Suppressor macrophage treated with lipopolysaccharide for 1 hour (primary cell): ENCODE measurements at regions not wholly inside any gene's neighbourhood (a gene's known extent, or its start where the extent isn't known, plus 50 kb on each side); places are given as distances from the start of the nearest gene placed in this dataset.
A peak's percentile ranks its signal among the peaks of the same experiment; 100 is the strongest.
"Not testable (repeated sequence)": the region's sequence is repeated elsewhere in the genome, so short reads cannot be mapped to it uniquely, and the experiment has no call there.

Source experiments
- DNase-seq, 3 donors: peaks; one replicate each; pipeline ENCODE4 v3.0.0-alpha.2; 2020 to 2022

DNA sequence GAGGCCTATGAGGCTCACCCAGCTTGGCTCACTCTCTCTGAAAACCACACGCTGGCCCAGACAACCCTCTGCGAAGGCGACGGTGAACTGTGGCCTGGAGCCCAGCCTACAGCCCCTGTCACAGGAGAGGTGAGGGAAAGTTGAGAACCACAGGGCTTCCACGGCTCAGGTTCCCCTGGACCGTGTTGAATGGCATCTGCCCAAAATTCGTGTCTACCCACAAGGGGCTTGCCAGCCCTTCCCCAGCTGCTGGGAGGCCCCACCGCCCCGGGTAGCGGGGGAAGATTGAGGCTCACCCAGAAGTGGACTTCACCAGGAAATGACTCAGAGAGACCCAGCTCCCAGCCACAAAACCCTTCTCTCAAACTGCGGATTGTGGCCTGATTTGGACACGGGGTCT lies 197.1 kb downstream of the CTTN start:
- DNase-seq, result peak in 2 of 3 donors; percentile 7 to 17

- DNase-seq, result no peak
Observed at GRCh38 chr11:70596091-70596490, 197.8 kb downstream of the CTTN start.

DNA sequence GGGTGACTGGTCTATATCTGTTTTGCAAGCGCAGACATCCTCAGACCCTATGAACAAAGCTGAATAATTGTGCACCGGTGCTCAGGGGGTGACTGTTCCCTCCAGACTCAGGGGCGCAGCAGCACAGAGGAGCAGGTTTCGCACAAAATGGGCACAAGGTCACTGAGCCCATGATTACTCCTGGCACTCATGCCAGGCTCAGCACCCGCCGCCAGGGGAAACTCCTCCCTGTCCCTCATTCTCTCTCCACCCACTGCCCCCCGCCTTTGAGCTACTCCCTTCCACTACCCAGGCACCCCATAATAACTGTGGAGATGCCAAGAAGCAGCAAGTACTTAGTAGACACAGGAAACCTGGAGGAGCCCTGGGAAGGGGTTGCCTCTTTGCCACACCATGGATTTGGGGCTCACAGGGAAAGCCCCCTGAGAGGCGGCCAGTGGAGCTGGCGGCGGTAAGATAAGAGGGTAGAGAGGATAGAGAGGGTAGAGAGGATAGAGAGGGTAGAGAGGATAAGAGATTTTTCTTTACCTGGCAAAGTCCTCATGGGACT lies 198.8 kb downstream of the CTTN start:
- no peak for DNase-seq

GRCh38 chr11:70597751-70598625 lies 199.7 kb downstream of the CTTN start:
- no peak for DNase-seq

DNA sequence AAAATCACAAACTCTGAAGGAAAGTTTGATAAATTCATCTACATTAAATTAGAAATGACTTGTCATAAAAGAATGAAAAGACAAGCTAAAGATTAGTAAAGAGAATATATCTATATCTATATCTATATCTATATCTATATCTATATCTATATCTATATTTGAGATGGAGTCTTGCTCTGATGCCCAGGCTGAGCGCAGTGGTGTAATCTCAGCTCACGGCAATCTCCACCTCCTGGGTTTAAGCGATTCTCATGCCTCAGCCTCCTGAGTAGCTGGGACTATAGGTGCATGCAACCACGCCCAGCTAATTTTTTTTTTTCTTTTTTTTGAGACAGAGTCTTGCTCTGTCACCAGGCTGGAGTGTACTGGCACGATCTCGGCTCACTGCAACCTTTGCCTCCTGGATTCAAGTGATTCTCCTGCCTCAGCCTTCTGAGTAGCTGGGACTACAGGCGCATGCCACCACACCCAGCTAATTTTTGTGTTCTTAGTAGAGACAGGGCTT lies 202.6 kb downstream of the CTTN start:
- not testable (repeated sequence) for DNase-seq

DNA sequence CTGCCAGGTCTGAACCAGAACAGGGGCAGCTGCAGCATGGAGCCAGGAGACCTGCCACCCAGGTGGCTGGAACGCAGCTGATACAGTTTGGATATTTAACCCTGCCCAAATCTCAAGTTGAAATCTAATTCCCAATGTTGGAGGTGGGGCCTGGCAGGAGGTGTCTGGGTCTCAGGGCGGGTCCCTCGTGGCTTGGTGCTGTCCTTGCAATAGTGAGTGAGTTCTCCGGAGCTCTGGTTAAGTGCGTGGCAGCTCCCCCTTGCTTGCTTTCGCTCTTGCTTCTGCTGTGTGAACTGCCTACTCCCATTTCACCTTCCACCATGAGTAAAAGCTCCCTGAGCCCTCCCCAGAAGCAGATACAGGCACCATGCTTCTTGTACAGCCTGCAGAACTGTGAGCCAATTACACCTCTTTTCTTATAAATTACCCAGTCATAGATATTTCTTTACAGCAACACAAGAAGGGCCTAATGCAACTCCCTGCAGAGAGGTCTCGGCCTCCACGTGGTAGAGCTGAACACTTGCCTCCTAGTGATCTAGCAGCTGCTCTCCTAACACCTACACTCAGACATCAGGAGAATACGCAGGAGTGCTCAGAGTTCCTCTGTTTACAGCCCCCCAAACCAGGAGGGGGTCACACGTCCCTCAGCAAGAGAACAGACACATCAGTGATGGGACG lies 203.7 kb downstream of the CTTN start:
- DNase-seq, result no peak

DNA sequence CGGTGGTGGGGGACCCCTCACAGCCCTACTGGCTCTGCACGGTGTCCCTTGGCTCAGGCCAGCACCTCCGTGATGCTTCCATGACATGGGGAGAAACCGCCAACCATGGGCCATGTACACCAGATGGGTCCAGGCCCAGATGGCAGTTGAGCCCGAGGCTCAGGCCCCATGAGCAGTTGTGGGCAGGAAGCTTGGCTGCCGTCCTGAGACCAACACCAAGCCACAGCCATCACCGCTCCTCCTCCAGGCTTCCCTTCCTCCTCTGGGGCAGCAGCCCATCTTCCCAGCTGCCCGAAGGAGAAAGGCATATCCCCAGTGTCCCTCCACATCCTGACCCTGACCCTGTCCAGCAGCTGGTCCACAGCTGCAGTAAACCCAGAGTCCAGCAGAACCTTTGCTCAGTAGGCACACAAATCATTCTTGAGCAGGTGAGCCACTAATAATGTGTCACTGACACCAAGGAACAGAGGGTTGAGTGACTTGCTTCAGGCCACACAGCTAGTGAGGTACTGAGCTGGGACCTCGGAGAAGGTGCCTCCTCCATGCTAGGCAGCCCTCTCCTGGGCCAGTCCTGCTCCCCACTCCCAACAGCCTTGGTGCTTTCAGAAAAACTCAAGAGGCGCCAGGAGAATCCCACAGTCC lies 204.9 kb downstream of the CTTN start:
- no peak for DNase-seq

DNA sequence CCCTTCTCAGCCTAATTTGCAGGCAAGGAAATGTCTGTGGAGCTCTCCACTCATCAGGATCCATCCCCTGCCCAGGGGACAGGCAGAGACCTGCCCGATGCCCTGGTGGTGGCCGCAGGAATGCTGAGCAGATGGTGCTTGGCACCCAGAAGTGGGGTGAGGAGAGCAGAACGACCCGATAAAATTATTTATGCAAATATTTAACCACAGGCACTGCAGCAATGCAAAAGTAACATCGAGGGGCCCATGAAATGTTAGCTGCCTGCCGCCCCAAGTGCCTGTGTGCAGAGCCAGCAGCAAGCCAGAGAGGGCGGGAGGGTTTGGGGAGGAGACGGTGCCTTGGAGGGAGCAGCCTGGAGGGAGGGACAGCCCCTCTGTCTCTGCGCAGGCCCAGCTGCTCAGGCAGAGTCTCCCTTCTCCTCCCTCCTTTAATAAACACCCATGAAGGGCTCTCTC lies 205.5 kb downstream of the CTTN start:
- no peak for DNase-seq

GRCh38 chr11:70604221-70604620 lies 205.9 kb downstream of the CTTN start:
- DNase-seq, result no peak

DNA sequence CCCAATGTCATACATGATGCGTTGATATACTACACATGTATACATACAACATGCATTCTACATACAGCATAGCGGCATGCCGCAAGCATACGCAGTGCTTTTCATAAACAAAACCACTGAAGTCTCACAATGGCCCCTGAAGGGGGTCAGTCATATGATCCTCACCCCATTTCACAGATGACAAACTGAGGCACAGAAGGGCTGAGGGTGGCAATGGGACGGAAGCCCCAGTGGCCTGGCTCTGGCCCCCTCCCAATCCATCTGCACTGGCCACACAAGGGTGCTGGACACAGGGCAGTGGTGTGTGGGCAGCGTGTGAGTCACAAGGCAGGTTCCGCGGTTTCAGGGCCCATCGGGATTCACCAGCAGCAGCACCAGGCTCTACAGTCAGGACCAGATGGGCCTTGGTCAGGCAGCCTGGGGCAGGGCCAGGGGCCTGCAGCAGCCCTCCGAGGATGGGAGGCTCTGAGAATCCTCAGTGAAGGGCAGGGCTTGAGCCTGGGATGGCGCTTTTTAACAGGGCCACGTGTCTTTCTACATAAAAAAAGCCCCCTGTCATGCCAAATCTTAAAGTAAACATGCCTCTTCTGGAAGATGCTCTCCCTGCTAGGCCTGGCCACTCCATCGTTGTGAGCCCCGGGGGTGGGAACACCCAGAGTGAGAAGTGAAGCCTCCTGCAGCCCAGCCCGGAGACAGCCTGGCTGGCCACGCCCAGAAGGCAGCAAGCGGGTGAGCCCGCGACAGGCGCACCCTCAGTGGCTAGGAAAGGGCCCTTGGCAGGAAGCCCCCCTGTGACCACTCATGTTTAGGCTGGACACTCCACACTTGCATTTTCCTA lies 206.5 kb downstream of the CTTN start:
- no peak for DNase-seq

GRCh38 chr11:70605468-70605815 lies 207.1 kb downstream of the CTTN start:
- no peak for DNase-seq

DNA sequence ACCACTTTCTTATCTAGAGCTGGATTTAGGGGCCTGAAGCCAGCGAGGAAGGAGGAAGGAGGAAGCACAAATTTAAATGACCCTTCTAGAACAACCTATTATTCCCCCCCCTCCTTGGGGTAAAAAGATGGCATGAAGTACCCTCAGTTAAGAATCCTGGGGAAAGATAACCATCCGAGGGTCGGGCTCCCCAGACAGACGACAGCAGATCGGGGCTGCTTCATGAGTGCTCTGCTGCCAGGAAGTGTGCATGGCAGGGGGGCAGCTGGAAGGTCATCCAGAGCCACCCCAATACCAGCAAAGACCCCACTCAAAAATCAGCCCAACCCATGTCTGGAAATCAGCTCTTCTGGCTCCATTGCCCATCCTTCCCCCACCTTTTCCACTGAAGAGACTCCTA lies 207.5 kb downstream of the CTTN start:
- no peak for DNase-seq

DNA sequence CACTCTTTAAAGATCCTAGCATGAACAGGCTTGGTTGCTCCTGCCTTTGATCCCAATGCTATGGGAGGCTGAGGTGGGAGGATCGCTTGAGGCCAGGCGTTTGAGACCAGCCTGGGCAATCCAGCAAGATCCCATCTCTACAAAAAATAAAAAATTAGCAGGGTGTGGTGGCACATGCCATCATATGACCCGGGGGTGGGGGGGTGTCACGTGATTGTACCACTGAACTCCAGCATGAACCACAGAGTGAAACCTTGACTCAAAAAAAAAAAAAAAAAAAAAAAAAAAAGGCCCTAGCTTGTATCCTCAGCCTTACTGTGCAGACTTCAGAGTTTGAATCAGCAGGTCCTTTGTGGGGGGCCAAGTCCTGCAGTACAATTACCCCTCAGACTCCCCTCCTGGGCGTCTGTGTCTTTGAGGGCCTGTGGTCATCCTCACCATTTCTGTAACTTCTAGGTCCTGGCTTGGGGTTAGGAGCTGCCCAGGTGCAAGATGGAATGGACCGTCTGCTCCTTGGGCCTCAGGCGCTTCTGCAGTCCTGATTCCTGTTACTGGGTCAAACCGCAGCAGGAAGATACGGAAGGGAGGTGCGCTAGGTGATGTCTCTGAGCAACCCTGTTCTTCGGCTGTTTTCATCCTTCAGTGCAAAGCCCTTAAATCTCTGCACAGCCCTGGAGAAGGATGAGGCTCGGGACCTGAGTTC lies 208.1 kb downstream of the CTTN start:
- no peak for DNase-seq

- no peak for DNase-seq
Observed at GRCh38 chr11:70606951-70607330, 208.6 kb downstream of the CTTN start.

DNA sequence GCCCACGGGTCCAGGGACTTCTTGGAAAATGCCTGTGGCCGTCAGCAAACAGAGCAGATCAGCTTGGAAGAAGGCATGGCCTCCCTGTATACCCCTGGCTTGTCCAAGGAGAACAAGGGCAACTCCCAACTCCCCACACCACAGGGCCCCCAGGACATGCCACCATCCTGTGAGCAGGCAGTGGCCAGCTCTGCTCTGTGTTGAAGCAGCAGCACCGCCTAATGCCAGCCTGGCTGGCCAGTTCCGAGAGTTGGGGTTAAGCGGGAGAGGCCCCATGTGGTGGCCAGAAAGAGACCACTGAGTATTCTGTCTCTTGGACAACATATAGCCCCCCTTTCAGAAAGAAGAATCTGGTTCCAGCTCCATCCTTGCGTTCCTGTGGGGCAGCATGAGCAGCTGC lies 209.2 kb downstream of the CTTN start:
- no peak for DNase-seq

DNA sequence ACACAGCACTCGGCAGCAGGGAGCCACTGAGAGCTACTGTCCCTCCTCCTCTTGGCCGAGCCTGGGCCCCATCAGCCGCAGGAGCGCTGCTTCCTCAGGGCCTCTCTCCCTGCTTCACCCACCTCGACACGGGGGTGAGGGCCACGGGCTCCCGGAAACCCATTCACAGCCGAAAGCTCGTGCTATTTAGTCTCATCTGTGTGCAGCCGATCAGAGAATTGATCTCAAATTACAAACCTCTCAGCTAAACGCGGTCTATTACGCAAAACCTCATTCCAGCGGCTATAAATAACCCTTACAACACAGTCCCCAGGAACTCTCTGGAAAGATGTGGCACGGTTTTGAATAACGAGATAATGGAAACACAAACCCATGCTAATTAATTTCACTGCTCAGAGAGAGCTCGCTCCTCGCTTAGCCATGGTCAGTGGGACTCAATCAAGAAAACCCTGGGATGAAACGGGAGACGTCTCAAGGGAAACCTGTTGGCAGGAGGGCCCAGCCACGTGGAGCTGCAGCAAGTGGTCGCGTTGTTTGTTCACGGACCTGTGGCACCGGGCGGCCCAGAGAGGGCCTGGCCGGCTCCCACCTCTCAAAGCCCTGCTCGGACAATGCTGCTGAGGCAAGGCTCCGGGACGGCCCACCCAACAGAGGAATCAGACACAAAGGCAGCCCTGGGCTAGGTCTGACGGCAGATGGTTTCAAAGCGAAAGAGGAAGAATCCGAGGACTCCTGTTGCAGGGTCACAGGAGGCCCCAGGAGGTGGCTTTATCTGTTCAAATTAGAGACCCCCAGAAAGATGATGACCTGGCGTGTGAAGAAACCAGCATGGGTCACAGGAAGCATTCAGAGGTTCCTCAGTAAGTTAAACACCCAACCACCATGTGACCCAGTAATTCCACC lies 210.5 kb downstream of the CTTN start:
- peak in 1 of 3 donors; percentile 12 for DNase-seq

DNA sequence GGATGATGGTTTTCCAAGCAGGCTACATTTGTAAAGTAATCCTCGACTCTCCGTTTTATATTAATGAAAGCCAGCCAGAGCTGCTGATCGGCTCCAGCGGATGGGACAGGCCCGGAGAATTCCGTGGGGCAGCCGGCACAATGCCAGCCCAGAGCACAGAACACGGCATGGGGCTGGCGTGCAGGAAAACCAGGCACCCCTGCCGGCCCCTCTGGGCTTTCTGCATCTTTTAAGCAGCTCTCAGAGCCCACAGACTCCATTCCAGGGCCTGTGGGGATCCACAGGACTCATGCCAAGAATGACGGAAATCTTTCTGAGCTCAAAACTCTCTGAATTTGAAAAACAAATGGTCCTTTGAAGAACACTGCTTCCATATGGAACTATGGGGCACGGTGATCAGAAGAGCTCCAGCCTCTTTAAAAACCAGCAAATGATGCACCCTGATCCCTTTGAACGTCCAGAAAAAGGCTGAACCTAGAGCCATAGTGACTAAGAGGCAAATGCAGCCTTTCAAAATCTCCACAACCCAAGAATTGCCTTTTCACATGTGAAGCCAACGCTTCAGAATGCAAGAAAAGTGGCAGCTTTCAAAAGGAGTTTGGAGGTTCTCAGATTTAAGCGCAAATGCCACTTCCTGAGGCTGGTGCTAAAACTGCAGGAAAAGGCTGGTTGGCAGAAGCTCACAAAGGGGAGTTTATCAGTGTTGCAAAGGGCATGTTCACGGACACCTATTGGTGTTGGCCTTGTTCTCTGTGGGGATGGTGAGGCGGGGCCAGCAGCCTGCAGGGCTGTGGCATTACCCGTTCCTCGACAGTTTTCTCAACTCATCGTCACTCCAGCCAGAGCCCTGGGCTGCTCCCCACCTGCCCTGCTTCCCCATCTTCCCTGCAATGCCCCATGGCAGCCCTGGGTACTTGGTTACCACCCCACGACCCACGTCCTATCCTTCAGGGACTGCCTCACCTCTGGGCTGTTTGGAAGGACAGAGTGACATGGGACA lies 212.5 kb downstream of the CTTN start:
- no peak for DNase-seq

- no peak for DNase-seq
Observed at GRCh38 chr11:70611821-70612220, 213.5 kb downstream of the CTTN start.

- no peak for DNase-seq
Observed at GRCh38 chr11:70612459-70613141, 214.3 kb downstream of the CTTN start.
